Right atrium auricular region (tissue), 2 donors: ENCODE measurements at regions not wholly inside any gene's neighbourhood (a gene's known extent, or its start where the extent isn't known, plus 50 kb on each side); places are given as distances from the start of the nearest gene placed in this dataset.

Experiments used
- DNase-seq: peaks from one replicate; pipeline ENCODE4 v3.0.0-alpha.2; 2019; ENCODE audit warnings: low spot score
- H3K27ac ChIP-seq, 2 donors: fragments of 200-600 bp; sonication (generic); 1 replicate in 1 of 2; 2 replicates in 1 of 2; pipeline ENCODE4 v1.5.1; 2016 to 2019
- H3K27me3 ChIP-seq, 2 donors: fragments of 200-600 bp; sonication (generic); one replicate each; pipeline versions ENCODE4 v1.5.1 to v1.6.0; 2017 to 2019
- H3K36me3 ChIP-seq: fragments of 200-600 bp; sonication (generic); one replicate; pipeline ENCODE4 v1.5.1; 2016
- H3K4me1 ChIP-seq, 2 donors: fragments of 200-600 bp; sonication (generic); one replicate each; pipeline versions ENCODE4 v1.5.1 to v1.6.0; 2017 to 2019
- H3K4me3 ChIP-seq, 2 donors: fragments of 200-600 bp; sonication (generic); 1 replicate in 1 of 2; 2 replicates in 1 of 2; pipeline ENCODE4 v1.5.1; 2017 to 2019; ENCODE audit warnings: mild to moderate bottlenecking in 1 of 2, moderate library complexity in 1 of 2
- H3K9me3 ChIP-seq, 2 donors: fragments of 200-600 bp; sonication (generic); one replicate each; pipeline ENCODE4 v1.5.1; 2019
- TF ChIP-seq, protein P1 (sequence below), 2 donors: fragments of 200-600 bp; sonication (generic); IDR thresholded peaks; one replicate each; pipeline ENCODE4 v1.5.1; 2019; ENCODE audit warnings: antibody characterized with exemption in 2 of 2

DNA sequence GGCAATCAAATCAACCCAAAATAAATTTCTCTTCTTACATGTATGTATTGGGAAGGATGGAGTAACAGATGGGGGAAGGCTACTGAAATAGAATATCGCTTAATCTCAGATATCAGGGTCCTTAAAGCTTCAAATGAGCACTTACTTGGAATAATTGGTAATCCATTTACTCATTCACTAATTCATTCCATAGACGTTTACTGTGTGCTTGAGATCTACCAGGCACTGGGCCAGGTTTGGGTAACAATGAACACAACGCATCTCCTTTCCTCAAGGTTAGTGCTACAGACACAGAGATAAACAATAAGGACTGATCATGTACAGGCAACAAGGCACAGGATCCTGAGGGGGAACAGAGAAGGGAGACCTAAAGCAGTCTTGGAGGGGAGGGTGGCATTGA lies 54.4 kb upstream of the KRR1 start:
- Histone ChIP-seq H3K9me3 (no peaks in the 10 kb centered on the region), H3K4me1 (peaks cover 0 to 7% of the 10 kb centered on the region in 2 donors), H3K36me3 (no peaks in the 10 kb centered on the region), H3K4me3 (no peak overlapping the region), H3K27me3 (no peaks in the 10 kb centered on the region), H3K27ac (no peak overlapping the region)
- TF ChIP-seq, protein P1, sequence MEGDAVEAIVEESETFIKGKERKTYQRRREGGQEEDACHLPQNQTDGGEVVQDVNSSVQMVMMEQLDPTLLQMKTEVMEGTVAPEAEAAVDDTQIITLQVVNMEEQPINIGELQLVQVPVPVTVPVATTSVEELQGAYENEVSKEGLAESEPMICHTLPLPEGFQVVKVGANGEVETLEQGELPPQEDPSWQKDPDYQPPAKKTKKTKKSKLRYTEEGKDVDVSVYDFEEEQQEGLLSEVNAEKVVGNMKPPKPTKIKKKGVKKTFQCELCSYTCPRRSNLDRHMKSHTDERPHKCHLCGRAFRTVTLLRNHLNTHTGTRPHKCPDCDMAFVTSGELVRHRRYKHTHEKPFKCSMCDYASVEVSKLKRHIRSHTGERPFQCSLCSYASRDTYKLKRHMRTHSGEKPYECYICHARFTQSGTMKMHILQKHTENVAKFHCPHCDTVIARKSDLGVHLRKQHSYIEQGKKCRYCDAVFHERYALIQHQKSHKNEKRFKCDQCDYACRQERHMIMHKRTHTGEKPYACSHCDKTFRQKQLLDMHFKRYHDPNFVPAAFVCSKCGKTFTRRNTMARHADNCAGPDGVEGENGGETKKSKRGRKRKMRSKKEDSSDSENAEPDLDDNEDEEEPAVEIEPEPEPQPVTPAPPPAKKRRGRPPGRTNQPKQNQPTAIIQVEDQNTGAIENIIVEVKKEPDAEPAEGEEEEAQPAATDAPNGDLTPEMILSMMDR (IDR thresholded peaks at IDR 0.05) = no peak
- DNase-seq = no peak

DNA sequence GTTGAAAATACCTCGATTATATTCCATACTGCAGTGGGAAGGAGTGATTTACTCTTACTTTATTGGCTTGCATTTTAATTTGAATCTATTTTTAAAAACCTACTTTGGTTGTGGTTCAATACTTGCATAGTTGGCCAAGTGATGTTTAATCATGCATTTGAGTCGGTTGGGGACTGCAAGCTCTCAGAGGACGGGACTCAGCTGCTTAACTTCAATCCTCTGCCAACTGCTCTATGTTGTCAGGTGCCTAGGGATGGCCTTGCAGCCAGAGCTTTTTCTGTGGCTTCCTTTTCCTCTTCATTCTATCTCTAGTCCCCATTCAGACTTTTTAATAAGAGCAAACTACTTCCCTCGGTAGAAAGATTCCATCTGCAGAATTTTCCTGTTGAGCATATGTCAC lies 53.4 kb upstream of the KRR1 start:
- no peaks in the 10 kb centered on the region for H3K9me3 ChIP-seq
- no peaks in the 10 kb centered on the region for H3K27me3 ChIP-seq
- TF ChIP-seq, protein P1 (IDR thresholded peaks at IDR 0.05) = no peak
- no peak overlapping the region for H3K27ac ChIP-seq
- no peak for DNase-seq
- H3K4me3 ChIP-seq = no peak overlapping the region
- no peaks in the 10 kb centered on the region for H3K36me3 ChIP-seq
- peaks cover 0 to 7% of the 10 kb centered on the region in 2 donors for H3K4me1 ChIP-seq

DNA sequence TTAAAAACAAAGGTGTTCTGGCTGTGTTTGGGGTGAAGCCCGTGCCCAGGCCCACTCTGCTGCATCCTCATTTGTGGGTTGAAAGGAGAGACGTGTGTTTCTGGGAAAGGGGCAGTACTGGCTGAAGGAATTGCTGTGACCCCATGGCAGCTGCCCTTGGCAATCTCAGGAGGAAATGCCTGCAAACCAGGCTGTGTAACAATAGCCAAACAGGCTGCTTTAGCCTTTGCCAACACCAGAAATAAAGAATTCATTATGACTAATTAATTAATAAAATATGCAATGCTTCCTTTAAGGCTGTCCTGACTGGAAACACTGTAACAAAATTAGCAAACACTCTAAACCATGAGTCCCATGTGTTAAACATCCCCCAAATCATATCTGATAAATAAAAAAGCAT lies 53.0 kb upstream of the KRR1 start:
- TF ChIP-seq, protein P1 (IDR thresholded peaks at IDR 0.05) = no peak
- Histone ChIP-seq H3K4me3 (no peak overlapping the region), H3K9me3 (no peaks in the 10 kb centered on the region), H3K4me1 (peaks cover 0 to 7% of the 10 kb centered on the region in 2 donors), H3K27ac (no peak overlapping the region), H3K27me3 (no peaks in the 10 kb centered on the region), H3K36me3 (no peaks in the 10 kb centered on the region)
- DNase-seq = no peak

DNA sequence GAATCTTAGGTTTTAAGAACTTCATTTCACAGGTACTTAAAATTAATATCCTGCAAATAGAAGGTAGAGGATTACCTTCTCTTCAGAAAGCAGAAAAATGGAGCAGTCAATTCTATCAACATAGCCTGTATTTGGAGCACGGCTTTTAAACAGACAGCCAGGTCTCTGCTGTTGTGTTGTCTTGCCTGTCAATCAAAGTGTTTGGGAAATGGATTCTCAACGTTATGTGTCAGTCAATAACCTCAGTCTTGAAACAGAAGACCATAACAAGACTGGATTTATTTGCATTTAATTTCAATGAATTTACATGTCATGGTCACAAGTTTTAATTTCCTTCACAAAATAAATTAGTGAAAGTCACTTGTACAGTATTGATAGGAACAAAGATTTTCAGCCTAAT lies 51.9 kb upstream of the KRR1 start:
- H3K9me3 ChIP-seq = no peaks in the 10 kb centered on the region
- peaks cover 0 to 7% of the 10 kb centered on the region in 2 donors for H3K4me1 ChIP-seq
- TF ChIP-seq, protein P1 (IDR thresholded peaks at IDR 0.05) = no peak
- H3K27ac ChIP-seq = no peak overlapping the region
- H3K36me3 ChIP-seq = no peaks in the 10 kb centered on the region
- H3K4me3 ChIP-seq = no peak overlapping the region
- DNase-seq = no peak
- H3K27me3 ChIP-seq = no peaks in the 10 kb centered on the region

DNA sequence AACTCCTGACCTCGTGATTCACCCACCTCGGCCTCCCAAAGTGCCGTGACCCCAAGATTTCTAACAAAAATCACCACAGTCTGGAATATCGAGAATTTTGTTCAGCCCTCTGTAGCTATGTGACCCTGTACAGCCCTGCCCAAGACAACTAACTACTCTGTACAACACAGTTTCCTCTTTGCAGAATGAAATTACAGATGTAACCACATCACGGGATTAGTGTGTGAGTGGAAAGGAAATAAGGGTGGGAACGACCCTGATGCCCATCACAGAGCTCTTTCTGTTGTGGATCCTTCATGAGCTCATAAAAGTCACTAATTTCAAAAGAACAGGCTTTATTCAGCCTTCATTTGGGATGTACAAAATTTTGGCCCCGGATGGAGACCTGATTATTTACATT lies 50.5 kb upstream of the KRR1 start:
- Histone ChIP-seq H3K9me3 (no peaks in the 10 kb centered on the region), H3K4me1 (peaks cover 0 to 7% of the 10 kb centered on the region in 2 donors), H3K27ac (no peak overlapping the region), H3K36me3 (no peaks in the 10 kb centered on the region), H3K27me3 (no peaks in the 10 kb centered on the region), H3K4me3 (no peak overlapping the region)
- no peak for DNase-seq
- TF ChIP-seq, protein P1 (IDR thresholded peaks at IDR 0.05) = no peak
